Activated CD4-positive, alpha-beta T cell treated with anti-CD3 and anti-CD28 coated beads, Interleukin-2, Interleukin-4, amounts not matched to agents 100 ng/mL and 50 ng/mL, durations not matched to agents 16 hours and 8 hours (primary cell): ENCODE measurements at regions not wholly inside any gene's neighbourhood (a gene's known extent, or its start where the extent isn't known, plus 50 kb on each side); places are given as distances from the start of the nearest gene placed in this dataset.
"Not testable (repeated sequence)": the region's sequence is repeated elsewhere in the genome, so short reads cannot be mapped to it uniquely, and the experiment has no call there.

Experiments used
- DNase-seq: peaks from one replicate; pipeline ENCODE4 v3.0.0-alpha.2; 2020; ENCODE audit warnings: low spot score

GRCh38 chr6:68059261-68059660, 575.8 kb upstream of the ADGRB3 start:
- DNase-seq: no peak

DNA sequence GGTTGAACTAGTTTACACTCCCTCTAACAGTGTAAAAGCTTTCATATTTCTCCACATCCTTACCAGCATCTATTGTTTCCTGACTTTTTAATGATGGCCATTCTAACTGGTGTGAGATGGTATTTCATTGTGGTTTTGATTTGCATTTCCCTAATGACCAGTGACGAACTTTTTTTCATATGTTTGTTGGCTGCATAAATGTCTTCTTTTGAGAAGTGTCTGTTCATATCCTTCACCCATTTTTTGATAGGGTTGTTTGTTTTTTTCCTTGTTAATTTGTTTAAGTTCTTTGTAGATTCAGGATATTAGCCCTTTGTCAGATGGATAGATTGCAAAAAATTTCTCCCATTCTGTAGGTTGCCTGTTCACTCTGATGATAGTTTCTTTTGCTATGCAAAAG, 578.5 kb upstream of the ADGRB3 start:
- not testable (repeated sequence) for DNase-seq

DNA sequence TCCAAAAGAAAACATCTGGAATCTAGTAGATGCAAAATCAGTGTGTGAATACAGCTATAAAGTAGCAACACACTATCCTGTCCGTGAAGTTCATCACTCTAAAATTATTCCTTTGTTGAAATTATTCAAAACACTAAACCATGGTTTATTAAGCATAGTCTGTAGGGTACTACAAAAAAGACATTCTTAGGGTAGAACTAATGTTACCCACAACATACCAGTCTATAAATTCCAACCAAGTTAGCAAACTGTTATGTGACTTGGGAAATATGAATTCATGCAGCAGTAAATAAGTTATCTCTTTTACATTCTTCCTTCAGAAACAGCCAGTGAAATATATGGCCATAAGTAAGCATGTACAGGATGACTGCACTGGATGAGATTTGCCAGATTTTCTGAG, 580.3 kb upstream of the ADGRB3 start:
- DNase-seq: no peak

DNA sequence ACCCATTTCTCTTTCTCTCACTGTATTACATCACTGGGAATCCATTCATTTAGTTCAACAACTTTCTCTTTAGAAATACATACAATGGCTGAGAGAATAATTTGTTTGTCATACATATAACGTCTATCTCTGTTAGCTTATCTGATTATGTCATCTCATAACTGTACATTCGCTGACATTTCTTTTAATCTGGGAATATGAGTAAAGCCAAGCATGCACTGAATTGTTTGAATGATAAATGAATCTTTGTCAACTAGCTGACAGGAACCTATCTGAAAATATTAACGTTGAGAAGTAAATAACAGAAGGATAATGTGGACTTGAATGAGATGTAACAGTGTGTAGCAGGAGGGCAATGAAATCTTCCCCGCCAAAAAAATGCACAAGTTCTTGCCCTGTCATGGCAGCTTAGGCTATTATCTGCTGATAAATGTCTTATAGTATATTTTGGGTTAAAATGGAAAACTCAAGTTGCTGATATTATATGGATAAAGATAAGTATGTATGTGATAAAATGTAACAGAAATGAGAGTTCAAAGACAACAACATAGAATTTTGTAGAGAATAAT, 581.2 kb upstream of the ADGRB3 start:
- DNase-seq: no peak

DNA sequence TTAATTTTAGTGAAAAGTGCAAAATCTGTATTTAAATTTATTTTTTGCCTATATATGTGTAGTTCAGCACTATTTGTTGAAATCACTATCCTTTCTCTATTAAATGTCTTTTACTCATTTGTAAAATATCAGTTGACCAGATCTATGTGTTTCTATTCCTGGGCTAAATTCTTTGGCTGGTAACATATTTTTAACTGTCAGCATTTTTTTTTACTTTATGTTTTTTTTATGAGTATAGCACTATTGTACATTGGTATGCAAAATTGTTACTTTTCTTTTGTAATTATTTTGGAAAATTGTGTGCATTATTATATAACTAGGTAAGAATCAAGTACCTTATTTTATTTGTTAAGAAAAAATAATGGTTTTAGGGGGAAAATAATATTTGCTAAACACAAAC, 582.8 kb upstream of the ADGRB3 start:
- no peak for DNase-seq

- DNase-seq: no peak
Observed at GRCh38 chr6:68049562-68049961, 585.5 kb upstream of the ADGRB3 start.

GRCh38 chr6:68046756-68047155, 588.3 kb upstream of the ADGRB3 start:
- no peak for DNase-seq

GRCh38 chr6:68046302-68046701, 588.8 kb upstream of the ADGRB3 start:
- no peak for DNase-seq

- no peak for DNase-seq
Observed at GRCh38 chr6:68045193-68045592, 589.9 kb upstream of the ADGRB3 start.

DNA sequence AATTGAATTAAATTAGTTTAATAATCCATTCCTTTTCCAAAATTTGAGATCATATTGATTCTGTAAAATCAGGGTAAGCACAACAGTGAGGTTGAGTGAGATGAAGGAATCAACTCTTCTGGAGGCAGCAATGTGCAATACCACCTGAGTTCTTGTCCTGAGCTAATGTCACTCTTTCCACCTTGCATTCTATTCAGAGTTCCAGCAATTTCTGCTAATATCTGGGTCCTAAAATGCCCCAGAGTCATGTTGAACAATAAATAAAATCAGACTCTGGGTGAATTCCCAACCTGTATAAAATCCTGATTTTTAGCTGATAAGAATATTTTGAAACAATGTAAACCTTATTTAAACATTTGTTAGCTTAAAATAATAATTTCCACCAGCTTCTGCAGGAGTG, 590.8 kb upstream of the ADGRB3 start:
- DNase-seq: no peak

GRCh38 chr6:68043122-68043398, 592.0 kb upstream of the ADGRB3 start:
- no peak for DNase-seq

DNA sequence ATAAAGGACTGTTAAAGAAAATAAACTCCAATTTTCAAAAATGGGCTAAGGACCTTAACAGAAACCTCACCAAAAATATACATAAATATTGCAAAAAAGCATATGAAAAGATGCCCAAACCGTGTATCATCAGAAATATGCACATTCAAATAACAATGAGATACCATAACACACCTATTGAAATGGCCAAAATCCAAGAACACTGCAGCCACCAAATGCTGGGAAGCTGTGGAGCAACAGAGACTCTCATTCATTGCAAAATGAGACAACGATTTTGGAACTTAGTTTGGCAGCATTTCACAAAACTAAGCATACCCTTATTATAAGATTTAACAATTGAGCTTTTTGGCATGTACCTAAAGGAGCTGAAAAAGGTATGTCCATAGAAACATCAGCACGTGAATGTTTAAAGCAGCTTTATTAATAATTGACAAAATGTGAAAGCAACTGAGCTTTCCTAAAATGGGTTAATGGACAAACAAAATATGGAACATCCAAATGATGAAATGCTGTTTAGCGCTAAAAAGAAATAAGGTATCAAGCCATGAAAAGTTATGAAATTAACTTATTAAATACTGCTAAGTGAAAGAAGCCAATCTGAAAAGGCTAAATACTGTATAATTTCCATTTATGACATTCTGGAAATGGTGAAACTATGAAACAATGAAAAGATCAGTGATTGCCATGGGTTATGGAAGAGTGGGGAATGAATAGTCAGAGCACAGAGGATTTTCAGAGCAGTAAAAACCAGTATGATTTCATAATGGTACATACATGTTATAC, 592.6 kb upstream of the ADGRB3 start:
- DNase-seq: no peak

- no peak for DNase-seq
Observed at GRCh38 chr6:68040780-68041179, 594.3 kb upstream of the ADGRB3 start.

GRCh38 chr6:68040312-68040778, 594.7 kb upstream of the ADGRB3 start:
- no peak for DNase-seq

DNA sequence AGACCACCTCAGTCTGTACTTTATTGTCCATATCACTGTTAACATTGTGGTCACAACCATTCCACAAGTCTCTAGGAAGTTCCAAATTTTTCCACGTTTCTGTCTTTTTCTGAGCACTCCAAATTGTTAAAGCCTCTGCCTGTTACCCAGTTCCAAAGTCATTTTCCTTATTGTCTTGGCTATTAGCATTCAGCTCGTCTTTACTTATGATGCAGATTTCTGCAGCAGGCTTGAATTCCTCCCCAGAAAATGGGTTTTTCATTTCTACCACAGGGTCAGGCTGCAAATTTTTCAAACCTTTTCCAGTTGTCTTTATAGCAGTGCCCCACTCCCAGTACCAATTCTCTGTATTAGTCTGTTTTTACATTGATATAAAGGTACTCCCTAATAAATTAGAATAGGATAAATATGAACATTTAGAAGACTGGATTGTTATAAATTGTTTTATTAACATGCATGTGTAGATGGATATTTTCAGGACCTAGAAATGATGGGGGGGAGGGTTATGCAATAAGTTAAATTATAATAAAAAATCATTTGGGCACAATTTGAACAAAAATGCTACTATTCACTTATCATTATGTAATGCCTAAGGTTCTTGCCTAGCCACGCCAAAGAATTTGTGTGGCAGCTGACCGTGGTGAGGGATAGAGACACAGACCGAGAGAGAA, 595.3 kb upstream of the ADGRB3 start:
- DNase-seq: no peak

DNA sequence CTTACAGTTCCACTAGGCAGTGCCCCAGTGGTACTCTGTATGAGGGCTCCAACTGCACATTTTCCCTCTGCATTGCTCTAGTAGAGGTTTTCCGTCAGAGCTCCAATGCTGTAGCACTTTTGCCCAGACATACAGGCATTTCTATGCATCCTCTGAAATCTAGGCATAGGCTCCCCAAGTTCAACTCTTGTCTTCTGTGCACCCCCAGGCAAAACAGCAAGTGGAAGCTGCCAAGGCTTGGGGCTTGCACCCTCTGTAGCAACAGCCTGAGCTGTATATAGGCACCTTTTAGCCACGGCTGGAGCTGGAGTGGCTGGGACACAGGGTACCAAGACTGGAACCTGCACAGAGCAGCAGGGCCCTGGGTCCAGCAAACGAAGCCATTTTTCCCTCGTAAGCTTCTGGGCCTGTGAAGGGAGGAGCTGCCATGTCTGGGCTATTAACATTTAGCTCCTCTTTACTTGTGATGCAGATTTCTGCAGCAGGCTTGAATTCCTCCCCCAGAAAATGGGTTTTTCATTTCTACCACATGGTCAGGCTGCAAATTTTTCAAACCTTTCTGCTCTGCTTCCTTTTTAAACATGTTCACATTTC, 596.2 kb upstream of the ADGRB3 start:
- DNase-seq: no peak

DNA sequence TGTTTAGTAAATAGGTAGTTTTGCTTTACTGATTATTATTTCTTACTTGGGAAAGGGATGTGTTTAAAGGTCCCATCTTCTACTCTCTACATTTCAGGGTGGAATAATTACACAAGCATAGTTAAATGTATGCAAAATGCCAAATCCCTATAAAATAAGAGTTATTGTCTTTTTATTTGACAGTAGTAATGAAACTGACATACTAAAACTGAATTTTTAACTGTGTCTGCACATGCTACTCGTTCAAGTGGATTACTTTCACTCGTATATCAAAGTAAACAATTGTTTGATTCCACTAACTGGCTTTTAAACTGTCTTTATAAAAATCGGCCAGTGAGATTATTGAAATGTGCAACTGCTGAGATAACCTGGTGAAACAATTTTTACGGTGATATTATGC, 602.9 kb upstream of the ADGRB3 start:
- no peak for DNase-seq

- no peak for DNase-seq
Observed at GRCh38 chr6:68031054-68031453, 604.0 kb upstream of the ADGRB3 start.

DNA sequence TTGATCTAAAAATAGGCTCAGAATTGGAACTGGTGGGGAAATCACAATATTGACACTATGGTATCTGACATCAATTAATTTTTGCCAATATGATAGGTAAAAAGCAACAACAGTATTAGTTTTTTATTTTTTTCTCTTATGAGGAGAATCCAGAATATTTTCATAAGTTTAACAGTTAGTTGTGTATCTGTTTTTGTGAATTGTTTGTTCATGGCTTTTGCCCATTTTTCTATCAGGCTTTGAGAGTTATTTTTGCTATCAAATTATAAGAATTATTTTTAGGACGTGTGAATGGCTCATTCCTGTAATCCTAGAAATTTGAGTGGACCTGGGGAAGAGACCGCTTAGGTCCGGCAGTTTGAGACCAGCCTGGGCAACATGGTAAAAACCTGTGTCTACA, 608.6 kb upstream of the ADGRB3 start:
- no peak for DNase-seq

DNA sequence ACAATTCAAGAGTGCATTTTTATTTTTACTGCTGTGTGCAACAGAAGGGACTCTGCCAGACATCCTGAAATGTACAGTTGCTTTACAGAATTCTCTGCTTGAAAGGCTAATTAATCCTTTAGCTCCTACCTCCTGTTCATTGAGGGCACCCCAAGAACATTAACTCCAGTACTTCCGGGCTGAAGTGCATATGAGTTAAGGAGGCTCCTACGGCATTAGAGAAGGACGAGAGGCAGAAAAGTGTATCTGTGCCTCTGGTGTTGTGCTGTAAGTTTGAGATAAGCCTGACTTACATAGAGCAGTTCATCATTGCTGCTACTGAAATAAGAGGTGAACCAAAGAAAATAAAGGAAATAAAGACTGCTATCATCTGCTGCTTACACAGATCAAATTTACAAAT, 609.3 kb upstream of the ADGRB3 start:
- DNase-seq: no peak

DNA sequence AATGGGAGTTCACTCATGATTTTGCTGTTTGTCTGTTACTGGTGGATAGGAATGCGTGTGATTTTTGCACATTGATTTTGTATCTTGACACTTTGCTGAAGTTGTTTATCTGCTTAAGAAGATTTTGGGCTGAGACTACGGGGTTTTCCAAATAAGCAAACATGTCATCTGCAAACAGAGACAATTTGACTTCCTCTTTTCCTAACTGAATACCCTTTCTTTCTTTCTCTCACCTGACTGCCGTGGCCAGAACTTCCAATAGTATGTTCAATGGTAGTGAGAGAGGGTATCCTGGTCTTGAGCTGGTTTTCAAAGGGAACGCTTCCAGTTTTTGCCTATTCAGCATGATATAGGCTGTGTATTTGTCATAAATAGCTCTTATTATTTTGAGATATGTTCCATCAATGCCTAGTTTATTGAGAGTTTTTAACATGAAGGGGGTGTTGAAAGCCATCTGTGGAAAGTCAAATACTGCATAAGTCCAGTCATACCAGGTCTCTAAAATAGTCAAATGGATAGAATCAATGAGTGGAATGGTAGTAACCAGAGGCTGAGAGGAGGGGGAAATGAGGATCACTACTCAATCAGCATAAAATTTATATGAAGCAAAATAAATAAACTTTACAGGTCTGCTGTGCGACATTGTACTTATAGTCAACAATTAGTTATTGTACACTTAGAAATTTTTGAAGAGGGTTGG, 610.4 kb upstream of the ADGRB3 start:
- no peak for DNase-seq

DNA sequence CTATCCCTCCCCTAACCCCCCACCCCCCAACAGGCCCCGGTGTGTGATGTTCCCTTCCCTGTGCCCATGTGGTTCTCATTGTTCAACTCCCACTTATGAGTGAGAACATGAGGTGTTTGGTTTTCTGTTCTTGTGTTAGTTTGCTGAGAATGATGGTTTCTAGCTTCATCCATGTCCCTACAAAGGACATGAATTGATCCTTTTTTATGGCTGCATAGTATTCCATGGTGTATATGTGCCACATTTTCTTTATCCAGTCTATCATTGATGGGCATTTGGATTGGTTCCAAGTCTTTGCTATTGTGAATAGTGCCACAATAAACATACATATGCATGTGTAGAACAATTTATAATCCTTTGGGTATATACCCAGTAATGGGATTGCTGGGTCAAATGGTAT, 612.1 kb upstream of the ADGRB3 start:
- DNase-seq: not testable (repeated sequence)
